ENCODE measurements at regions not wholly inside any gene's neighbourhood (a gene's known extent, or its start where the extent isn't known, plus 50 kb on each side); places are given as distances from the start of the nearest gene placed in this dataset.

DNA sequence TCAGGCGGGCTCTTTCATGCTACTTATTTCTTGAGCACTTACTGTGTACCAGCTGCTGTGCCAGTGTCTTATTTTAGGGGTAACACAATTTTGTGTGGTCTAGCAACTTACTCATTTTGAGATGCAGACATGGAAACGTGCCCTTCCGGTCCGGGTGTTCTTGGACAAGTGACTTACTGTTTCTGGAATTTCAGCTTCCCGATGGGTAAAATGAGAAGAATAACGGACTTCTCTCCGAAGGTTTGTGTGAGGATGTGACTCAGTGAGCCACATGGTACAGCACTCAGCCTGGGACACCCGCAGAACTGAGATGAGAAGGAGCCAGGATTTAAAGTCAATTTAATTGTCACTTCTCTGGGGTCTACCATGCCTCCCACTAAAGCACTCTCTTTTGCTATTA lies 114.5 kb upstream of the SYT13 start:
- no peak overlapping the region for H2BK12ac ChIP-seq (ENCODE audit: low read length)
- no CpG with 5 or more reads among the region's 8 CpGs for WGBS, 2 donors (ENCODE audit: extremely low coverage in 2 of 2, insufficient read length in 2 of 2, insufficient replicate concordance in 1 of 2)
- H3K18ac ChIP-seq (ENCODE audit: low read length) = no peak overlapping the region
- H3K14ac ChIP-seq (ENCODE audit: low read length) = no peak overlapping the region
- H3K9me3 ChIP-seq (replicated peaks in 1 of 2; ENCODE audit: control insufficient read depth in 2 of 2, insufficient read depth in 1 of 2, low read depth in 1 of 2, low read length in 2 of 2) = no peaks in the 10 kb centered on the region
- peaks cover 0 to 5% of the 10 kb centered on the region in 2 donors for H3K4me1 ChIP-seq (ENCODE audit: control insufficient read depth in 2 of 2, insufficient read depth in 1 of 2, low read depth in 1 of 2, low read length in 2 of 2)
- no peak overlapping the region for H2BK5ac ChIP-seq (ENCODE audit: low read length)
- no peak overlapping the region for H2AFZ ChIP-seq (ENCODE audit: low read length)
- no peak overlapping the region for H3K9ac ChIP-seq (ENCODE audit: low read depth, low read length, poor library complexity)
- H3K4ac ChIP-seq (ENCODE audit: low read length) = no peak overlapping the region
- no peak overlapping the region for H3K27ac ChIP-seq (replicated peaks; ENCODE audit: low read length)
- H4K91ac ChIP-seq (ENCODE audit: low read depth, low read length, poor library complexity) = no peak overlapping the region
- no peak for DNase-seq (ENCODE audit: low spot score)
- no peak overlapping the region for H3K4me3 ChIP-seq (ENCODE audit: low read length in 2 of 2)
- H3K79me1 ChIP-seq (ENCODE audit: low read depth, low read length) = no peaks in the 10 kb centered on the region
- no peak overlapping the region for H4K8ac ChIP-seq (ENCODE audit: low read depth, low read length)
- no peaks in the 10 kb centered on the region for H3K36me3 ChIP-seq (replicated peaks in 1 of 2; ENCODE audit: control insufficient read depth in 2 of 2, insufficient read depth in 2 of 2, low read length in 2 of 2)
- H3K23ac ChIP-seq (ENCODE audit: low read depth, low read length, poor library complexity) = no peak overlapping the region
- no peak overlapping the region for H3K4me2 ChIP-seq (ENCODE audit: insufficient read depth, low read length, poor library complexity, severe bottlenecking)
- no peak overlapping the region for H2BK120ac ChIP-seq (ENCODE audit: low read depth, low read length)
- no peaks in the 10 kb centered on the region for H3K27me3 ChIP-seq (ENCODE audit: control insufficient read depth in 3 of 3, insufficient read depth in 3 of 3, low read depth in 1 of 3, low read length in 3 of 3)
- no peak overlapping the region for H2AK5ac ChIP-seq (ENCODE audit: low read depth, low read length)
- H2BK15ac ChIP-seq (ENCODE audit: low read length) = no peak overlapping the region

DNA sequence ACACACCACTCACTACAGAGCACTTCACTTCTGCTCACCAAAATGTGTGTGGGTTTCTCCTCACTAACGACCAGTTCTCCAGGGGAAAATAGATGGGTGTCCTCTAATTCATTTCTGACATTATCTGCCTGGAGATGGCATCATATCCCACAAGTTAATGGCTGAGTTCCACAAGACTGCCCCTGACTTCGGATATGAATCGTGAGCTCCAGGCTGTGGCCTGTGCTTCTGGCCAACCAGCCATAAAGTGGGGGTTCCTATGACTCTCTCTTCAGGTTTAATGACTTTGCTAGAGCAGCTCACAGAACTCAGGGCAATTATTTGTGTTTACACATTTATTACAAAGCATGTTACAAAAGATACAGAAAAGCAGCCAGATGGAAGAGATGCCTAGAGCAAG lies 113.0 kb upstream of the SYT13 start:
- Histone ChIP-seq H2BK12ac (ENCODE audit: low read length) (no peak overlapping the region), H3K4me3 (ENCODE audit: low read length in 2 of 2) (no peak overlapping the region)
- no CpG with 5 or more reads among the region's 3 CpGs for WGBS, 2 donors (ENCODE audit: extremely low coverage in 2 of 2, insufficient read length in 2 of 2, insufficient replicate concordance in 1 of 2)

DNA sequence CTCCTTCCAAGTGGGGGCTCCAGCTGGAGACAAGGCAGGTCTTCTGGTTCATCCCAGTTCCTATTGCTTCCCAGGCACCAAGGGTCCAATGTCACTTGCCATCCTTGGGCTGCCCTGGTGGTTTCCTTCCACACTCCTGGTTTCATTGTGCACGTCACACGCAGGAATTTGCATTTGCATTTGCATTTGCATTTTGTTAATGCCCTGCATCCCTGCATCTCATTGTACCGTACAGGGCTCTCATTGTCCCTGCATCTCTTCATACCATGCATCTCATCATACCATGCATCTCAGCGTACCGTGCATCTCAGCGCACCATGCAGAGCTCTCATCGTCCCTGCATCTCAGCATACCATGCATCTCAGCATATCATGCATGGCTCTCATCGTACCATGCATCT lies 112.2 kb upstream of the SYT13 start:
- Histone ChIP-seq H3K79me1 (ENCODE audit: low read depth, low read length) (no peaks in the 10 kb centered on the region), H3K18ac (ENCODE audit: low read length) (no peak overlapping the region), H3K23ac (ENCODE audit: low read depth, low read length, poor library complexity) (no peak overlapping the region), H2AK5ac (ENCODE audit: low read depth, low read length) (no peak overlapping the region), H3K36me3 (replicated peaks in 1 of 2; ENCODE audit: control insufficient read depth in 2 of 2, insufficient read depth in 2 of 2, low read length in 2 of 2) (no peaks in the 10 kb centered on the region), H3K4me2 (ENCODE audit: insufficient read depth, low read length, poor library complexity, severe bottlenecking) (no peak overlapping the region), H3K4me1 (ENCODE audit: control insufficient read depth in 2 of 2, insufficient read depth in 1 of 2, low read depth in 1 of 2, low read length in 2 of 2) (peaks cover 0 to 5% of the 10 kb centered on the region in 2 donors), H4K91ac (ENCODE audit: low read depth, low read length, poor library complexity) (no peak overlapping the region), H4K8ac (ENCODE audit: low read depth, low read length) (no peak overlapping the region), H2BK15ac (ENCODE audit: low read length) (no peak overlapping the region), H3K9me3 (replicated peaks in 1 of 2; ENCODE audit: control insufficient read depth in 2 of 2, insufficient read depth in 1 of 2, low read depth in 1 of 2, low read length in 2 of 2) (no peaks in the 10 kb centered on the region), H3K9ac (ENCODE audit: low read depth, low read length, poor library complexity) (no peak overlapping the region), H3K14ac (ENCODE audit: low read length) (no peak overlapping the region), H2BK5ac (ENCODE audit: low read length) (no peak overlapping the region), H3K27ac (replicated peaks; ENCODE audit: low read length) (no peak overlapping the region), H3K4me3 (ENCODE audit: low read length in 2 of 2) (no peak overlapping the region), H3K27me3 (ENCODE audit: control insufficient read depth in 3 of 3, insufficient read depth in 3 of 3, low read depth in 1 of 3, low read length in 3 of 3) (peaks cover 0 to 10% (median 0%) of the 10 kb centered on the region in 3 experiments), H2BK120ac (ENCODE audit: low read depth, low read length) (no peak overlapping the region), H3K4ac (ENCODE audit: low read length) (no peak overlapping the region), H2BK12ac (ENCODE audit: low read length) (no peak overlapping the region), H2AFZ (ENCODE audit: low read length) (no peak overlapping the region)
- DNase-seq (ENCODE audit: low spot score) = no peak
- WGBS, 2 donors (ENCODE audit: extremely low coverage in 2 of 2, insufficient read length in 2 of 2, insufficient replicate concordance in 1 of 2) = no CpG with 5 or more reads among the region's 8 CpGs

More for the DNA sequence above, 113.0 kb upstream of the SYT13 start:
- Histone ChIP-seq H3K4me1 (ENCODE audit: control insufficient read depth in 2 of 2, insufficient read depth in 1 of 2, low read depth in 1 of 2, low read length in 2 of 2) (peaks cover 0 to 5% of the 10 kb centered on the region in 2 donors), H4K8ac (ENCODE audit: low read depth, low read length) (no peak overlapping the region), H3K27ac (replicated peaks; ENCODE audit: low read length) (no peak overlapping the region), H2BK15ac (ENCODE audit: low read length) (no peak overlapping the region), H3K9ac (ENCODE audit: low read depth, low read length, poor library complexity) (no peak overlapping the region), H2BK120ac (ENCODE audit: low read depth, low read length) (no peak overlapping the region), H3K9me3 (replicated peaks in 1 of 2; ENCODE audit: control insufficient read depth in 2 of 2, insufficient read depth in 1 of 2, low read depth in 1 of 2, low read length in 2 of 2) (no peaks in the 10 kb centered on the region), H3K14ac (ENCODE audit: low read length) (no peak overlapping the region), H3K23ac (ENCODE audit: low read depth, low read length, poor library complexity) (no peak overlapping the region), H3K79me1 (ENCODE audit: low read depth, low read length) (no peaks in the 10 kb centered on the region), H3K36me3 (replicated peaks in 1 of 2; ENCODE audit: control insufficient read depth in 2 of 2, insufficient read depth in 2 of 2, low read length in 2 of 2) (no peaks in the 10 kb centered on the region), H2AFZ (ENCODE audit: low read length) (no peak overlapping the region), H3K4ac (ENCODE audit: low read length) (no peak overlapping the region), H3K4me2 (ENCODE audit: insufficient read depth, low read length, poor library complexity, severe bottlenecking) (no peak overlapping the region), H3K18ac (ENCODE audit: low read length) (peak overlapping the region; percentile 15), H3K27me3 (ENCODE audit: control insufficient read depth in 3 of 3, insufficient read depth in 3 of 3, low read depth in 1 of 3, low read length in 3 of 3) (peaks cover 0 to 6% (median 0%) of the 10 kb centered on the region in 3 experiments), H2AK5ac (ENCODE audit: low read depth, low read length) (no peak overlapping the region), H4K91ac (ENCODE audit: low read depth, low read length, poor library complexity) (no peak overlapping the region), H2BK5ac (ENCODE audit: low read length) (no peak overlapping the region)
- DNase-seq (ENCODE audit: low spot score) = no peak

DNA sequence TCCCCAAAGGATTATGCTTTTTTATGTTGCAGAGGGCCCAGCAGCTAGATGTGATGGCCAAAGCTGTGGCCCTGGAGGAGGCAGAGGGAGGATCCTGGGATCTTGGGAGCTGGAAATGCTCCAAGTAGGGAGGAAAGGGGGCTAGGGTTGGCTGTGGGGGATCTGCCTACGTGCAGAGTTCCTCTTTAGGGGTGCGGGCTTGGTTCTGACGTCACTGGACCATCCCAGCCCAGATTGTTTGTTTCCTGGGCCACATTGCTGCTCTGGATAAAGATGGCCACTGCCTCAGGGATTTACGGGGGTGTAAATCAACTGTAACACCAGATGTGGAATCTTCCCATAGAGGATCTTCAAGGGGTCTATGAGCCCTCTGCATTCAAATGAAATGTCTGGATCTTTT lies 110.3 kb upstream of the SYT13 start:
- Histone ChIP-seq H3K27me3 (ENCODE audit: control insufficient read depth in 3 of 3, insufficient read depth in 3 of 3, low read depth in 1 of 3, low read length in 3 of 3) (peaks cover 0 to 26% (median 0%) of the 10 kb centered on the region in 3 experiments), H2BK15ac (ENCODE audit: low read length) (no peak overlapping the region), H3K36me3 (replicated peaks in 1 of 2; ENCODE audit: control insufficient read depth in 2 of 2, insufficient read depth in 2 of 2, low read length in 2 of 2) (no peaks in the 10 kb centered on the region), H3K18ac (ENCODE audit: low read length) (no peak overlapping the region), H3K23ac (ENCODE audit: low read depth, low read length, poor library complexity) (no peak overlapping the region), H3K14ac (ENCODE audit: low read length) (no peak overlapping the region), H2BK12ac (ENCODE audit: low read length) (no peak overlapping the region), H4K8ac (ENCODE audit: low read depth, low read length) (no peak overlapping the region), H3K4ac (ENCODE audit: low read length) (no peak overlapping the region), H3K4me1 (ENCODE audit: control insufficient read depth in 2 of 2, insufficient read depth in 1 of 2, low read depth in 1 of 2, low read length in 2 of 2) (peaks cover 0 to 5% of the 10 kb centered on the region in 2 donors), H2BK5ac (ENCODE audit: low read length) (no peak overlapping the region), H4K91ac (ENCODE audit: low read depth, low read length, poor library complexity) (no peak overlapping the region), H3K9me3 (replicated peaks in 1 of 2; ENCODE audit: control insufficient read depth in 2 of 2, insufficient read depth in 1 of 2, low read depth in 1 of 2, low read length in 2 of 2) (no peaks in the 10 kb centered on the region), H3K4me2 (ENCODE audit: insufficient read depth, low read length, poor library complexity, severe bottlenecking) (no peak overlapping the region), H3K27ac (replicated peaks; ENCODE audit: low read length) (no peak overlapping the region), H2AK5ac (ENCODE audit: low read depth, low read length) (no peak overlapping the region), H3K9ac (ENCODE audit: low read depth, low read length, poor library complexity) (no peak overlapping the region), H3K4me3 (ENCODE audit: low read length in 2 of 2) (no peak overlapping the region), H2AFZ (ENCODE audit: low read length) (no peak overlapping the region), H3K79me1 (ENCODE audit: low read depth, low read length) (no peaks in the 10 kb centered on the region), H2BK120ac (ENCODE audit: low read depth, low read length) (no peak overlapping the region)
- WGBS, 2 donors (ENCODE audit: extremely low coverage in 2 of 2, insufficient read length in 2 of 2, insufficient replicate concordance in 1 of 2) = no CpG with 5 or more reads among the region's 4 CpGs
- no peak for DNase-seq (ENCODE audit: low spot score)

Data from neuronal stem cell (in vitro differentiated cells).